ENCODE measurements at regions not wholly inside any gene's neighbourhood (a gene's known extent, or its start where the extent isn't known, plus 50 kb on each side); places are given as distances from the start of the nearest gene placed in this dataset.

DNA sequence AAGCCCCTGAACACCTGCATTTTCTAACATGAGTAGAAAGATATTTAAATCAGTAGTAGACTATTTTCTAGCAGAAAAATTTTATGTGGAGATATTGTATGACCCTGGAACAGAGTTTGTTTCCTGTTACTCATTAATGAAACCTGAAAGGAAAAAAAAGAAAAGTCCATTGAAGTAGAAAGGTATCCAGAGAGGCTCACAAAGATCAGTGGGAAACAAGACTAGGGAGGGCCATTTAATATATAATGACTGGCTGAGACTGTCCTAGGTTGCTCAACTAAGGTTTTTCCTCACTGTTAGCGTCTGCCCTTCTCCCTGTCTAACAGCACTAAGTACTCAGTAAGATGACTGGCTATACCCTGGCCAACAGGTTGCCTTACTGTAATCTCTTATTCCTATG, 788.6 kb downstream of the GLUD2 start (continued):
- TF ChIP-seq ZNF512 (tag; IDR thresholded peaks at IDR 0.05) (no peak), ATF1 (CRISPR knock-in tag; IDR thresholded peaks at IDR 0.05) (no peak), ATF1 (tag; IDR thresholded peaks at IDR 0.05) (no peak)

- Histone ChIP-seq H3K9me1 (ENCODE audit: control insufficient read depth, insufficient read depth, low read length) (no peaks in the 10 kb centered on the region), H3K4me2 (ENCODE audit: insufficient read depth, low read length) (peak overlapping the region; percentile 10; the same call in 1 of the 2 replicates), H3K27me3 (ENCODE audit: control insufficient read depth in 2 of 2, insufficient read depth in 2 of 2, low read length in 2 of 2) (no peaks in the 10 kb centered on the region), H3K36me3 (ENCODE audit: control insufficient read depth, insufficient read depth, low read length) (no peaks in the 10 kb centered on the region), H2AFZ (ENCODE audit: low read depth, low read length) (no peak overlapping the region), H3K9me3 (replicated peaks; ENCODE audit: control insufficient read depth, insufficient read depth, low read depth, low read length) (no peaks in the 10 kb centered on the region), H3K4me1 (replicated peaks in 1 of 2; ENCODE audit: control insufficient read depth in 2 of 2, insufficient read depth in 2 of 2, low read length in 2 of 2) (peaks cover 0 to 8% of the 10 kb centered on the region in 2 experiments; a peak in 1 of 5 replicates), H3K9ac (ENCODE audit: insufficient read depth in 1 of 2, low read depth in 2 of 2, low read length in 2 of 2) (no peak overlapping the region), H4K20me1 (replicated peaks; ENCODE audit: control insufficient read depth, insufficient read depth, low read length) (no peaks in the 10 kb centered on the region), H3K27ac (ENCODE audit: extremely low read depth, low read depth, low read length) (0 out of 3 replicates have a peak overlapping the region, but pooled peaks have one; percentile 22), H3K4me3 (no peak overlapping the region), H3K79me2 (ENCODE audit: control insufficient read depth, insufficient read depth, low read length) (no peaks in the 10 kb centered on the region)
- in situ Hi-C loops (cut with MboI) = no loop called here
- intact Hi-C loops (cut with micrococcal nuclease) = no loop called here
- POLR2A ChIA-PET = no interaction called here
- DNase-seq (ENCODE audit: extremely low read depth in 1 of 4, low spot score in 3 of 4) (peak in 2 of 4 experiments; percentile 4 to 32), ATAC-seq (no peak), FAIRE-seq (peak; percentile 55)
- BruUV-seq (replicated peaks) = no TSS peak
- WGBS (ENCODE audit: insufficient coverage, low coverage, missing lambda C conversion rate) = 23% methylated on average over 2 of the region's 2 CpGs
- CTCF ChIA-PET (ENCODE audit: low intra/inter-chr PET ratio) = no interaction called here
- TF ChIP-seq ZNF324 (CRISPR knock-in tag; IDR thresholded peaks at IDR 0.05) = no peak
- TF ChIP-seq NFE2 (IDR thresholded peaks at IDR 0.05; ENCODE audit: low read depth) = peak; percentile 45
- no peak for TF ChIP-seq RFX7 (CRISPR knock-in tag; IDR thresholded peaks at IDR 0.05)
- no peak for TF ChIP-seq XRCC5 (IDR thresholded peaks at IDR 0.05; ENCODE audit: low read depth, low read length)
- TF ChIP-seq NFIX (CRISPR knock-in tag; IDR thresholded peaks at IDR 0.05; ENCODE audit: low read depth) = no peak
- no peak for TF ChIP-seq ZMIZ1 (IDR thresholded peaks at IDR 0.05; ENCODE audit: low read depth in 2 of 2, low read length in 2 of 2)
- TF ChIP-seq, protein P1, sequence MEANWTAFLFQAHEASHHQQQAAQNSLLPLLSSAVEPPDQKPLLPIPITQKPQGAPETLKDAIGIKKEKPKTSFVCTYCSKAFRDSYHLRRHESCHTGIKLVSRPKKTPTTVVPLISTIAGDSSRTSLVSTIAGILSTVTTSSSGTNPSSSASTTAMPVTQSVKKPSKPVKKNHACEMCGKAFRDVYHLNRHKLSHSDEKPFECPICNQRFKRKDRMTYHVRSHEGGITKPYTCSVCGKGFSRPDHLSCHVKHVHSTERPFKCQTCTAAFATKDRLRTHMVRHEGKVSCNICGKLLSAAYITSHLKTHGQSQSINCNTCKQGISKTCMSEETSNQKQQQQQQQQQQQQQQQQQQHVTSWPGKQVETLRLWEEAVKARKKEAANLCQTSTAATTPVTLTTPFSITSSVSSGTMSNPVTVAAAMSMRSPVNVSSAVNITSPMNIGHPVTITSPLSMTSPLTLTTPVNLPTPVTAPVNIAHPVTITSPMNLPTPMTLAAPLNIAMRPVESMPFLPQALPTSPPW (CRISPR knock-in tag; IDR thresholded peaks at IDR 0.05) = no peak
- TF ChIP-seq ZNF75A (CRISPR knock-in tag; IDR thresholded peaks at IDR 0.05) = no peak
- TF ChIP-seq ZNF512 (tag; IDR thresholded peaks at IDR 0.05) = no peak
Observed at GRCh38 chrX:121851033-121851432, 803.6 kb downstream of the GLUD2 start.

Measured in K562 (cell line).